H9 (cell line): ENCODE measurements at regions not wholly inside any gene's neighbourhood (a gene's known extent, or its start where the extent isn't known, plus 50 kb on each side); places are given as distances from the start of the nearest gene placed in this dataset.

Experiments
- DNase-seq: peaks from one replicate; pipeline ENCODE4 v3.0.0-alpha.2; 2017
- H2AFZ ChIP-seq: one replicate; pipeline ENCODE4 v1.6.1; 2013; ENCODE audit warnings: mild to moderate bottlenecking, low read length, control low read depth, moderate library complexity
- H2AK5ac ChIP-seq: 2 replicates; pipeline ENCODE4 v1.6.1; 2013; ENCODE audit warnings: low read length, control low read depth, mixed read lengths; ENCODE audit not compliant: insufficient read length
- H2BK120ac ChIP-seq: one replicate; pipeline ENCODE4 v1.6.1; 2013; ENCODE audit warnings: low read depth, mild to moderate bottlenecking, low read length, control low read depth, inconsistent platforms; ENCODE audit not compliant: poor library complexity, severe bottlenecking
- H2BK12ac ChIP-seq: 2 replicates; pipeline ENCODE4 v1.6.1; 2013; ENCODE audit warnings: low read length, control low read depth, mixed read lengths, low read depth; ENCODE audit not compliant: insufficient read length
- H2BK15ac ChIP-seq: 2 replicates; pipeline ENCODE4 v1.6.1; 2013; ENCODE audit warnings: low read depth, low read length, control low read depth
- H2BK20ac ChIP-seq: one replicate; pipeline ENCODE4 v1.6.1; 2013; ENCODE audit warnings: low read depth, mild to moderate bottlenecking, low read length, control low read depth, inconsistent platforms; ENCODE audit not compliant: poor library complexity, severe bottlenecking
- H2BK5ac ChIP-seq: 2 replicates; pipeline ENCODE4 v1.6.1; 2013; ENCODE audit warnings: low read length, control low read depth, mixed read lengths; ENCODE audit not compliant: insufficient read length
- H3K14ac ChIP-seq: 2 replicates; pipeline ENCODE4 v1.6.1; 2013; ENCODE audit warnings: low read length, control low read depth; ENCODE audit not compliant: insufficient read depth
- H3K18ac ChIP-seq: 2 replicates; pipeline ENCODE4 v1.6.1; 2013; ENCODE audit warnings: low read depth, mild to moderate bottlenecking, mixed read lengths, low read length, control low read depth; ENCODE audit not compliant: insufficient read length
- H3K23ac ChIP-seq: 2 replicates; pipeline ENCODE4 v1.6.1; 2013; ENCODE audit warnings: low read length, control low read depth, mixed read lengths, low read depth; ENCODE audit not compliant: insufficient read length
- H3K23me2 ChIP-seq: 2 replicates; pipeline ENCODE4 v1.6.1; 2013; ENCODE audit warnings: low read depth, mild to moderate bottlenecking, mixed read lengths, low read length, control low read depth; ENCODE audit not compliant: insufficient read length, poor library complexity, severe bottlenecking
- H3K27ac ChIP-seq: 2 replicates; pipeline ENCODE4 v1.5.1; 2013; ENCODE audit warnings: low read length, control low read depth, mixed read lengths, low read depth; ENCODE audit not compliant: insufficient read length
- H3K27me3 ChIP-seq: 2 replicates; pipeline ENCODE4 v1.6.1; 2013; ENCODE audit warnings: low read length, control low read depth, inconsistent platforms; ENCODE audit not compliant: insufficient read depth
- H3K4ac ChIP-seq: 2 replicates; pipeline ENCODE4 v1.6.1; 2013; ENCODE audit warnings: low read depth, mild to moderate bottlenecking, control low read depth, inconsistent platforms, low read length, moderate library complexity
- H3K4me1 ChIP-seq: 2 replicates; pipeline ENCODE4 v1.6.1; 2013; ENCODE audit warnings: low read length, control low read depth, inconsistent platforms; ENCODE audit not compliant: insufficient read depth
- H3K4me2 ChIP-seq: 2 replicates; pipeline ENCODE4 v1.6.1; 2013; ENCODE audit warnings: low read length, control low read depth, mixed read lengths; ENCODE audit not compliant: insufficient read length, insufficient read depth
- H3K56ac ChIP-seq: 2 replicates; pipeline ENCODE4 v1.6.1; 2013; ENCODE audit warnings: low read depth, mild to moderate bottlenecking, mixed read lengths, low read length, control low read depth; ENCODE audit not compliant: insufficient read length
- H3K79me1 ChIP-seq: 2 replicates; pipeline ENCODE4 v1.6.1; 2013; ENCODE audit warnings: low read depth, mild to moderate bottlenecking, moderate library complexity, low read length, control low read depth, inconsistent platforms; ENCODE audit not compliant: insufficient read depth, poor library complexity, severe bottlenecking
- H3K79me2 ChIP-seq: 2 replicates; pipeline ENCODE4 v1.6.1; 2013; ENCODE audit warnings: low read length, control low read depth, inconsistent platforms; ENCODE audit not compliant: insufficient read depth
- H3K9ac ChIP-seq: 2 replicates; pipeline ENCODE4 v1.6.1; 2013; ENCODE audit warnings: low read length, control low read depth, mixed read lengths; ENCODE audit not compliant: insufficient read length; ENCODE audit errors: extremely low read depth
- H3K9me3 ChIP-seq: one replicate; pipeline ENCODE4 v1.6.1; 2013; ENCODE audit warnings: low read depth, low read length, inconsistent platforms; ENCODE audit not compliant: control insufficient read depth
- H3T11ph ChIP-seq: one replicate; pipeline ENCODE4 v1.6.1; 2013; ENCODE audit warnings: mild to moderate bottlenecking, low read length, control low read depth, inconsistent platforms
- H4K20me1 ChIP-seq: one replicate; pipeline ENCODE4 v1.6.1; 2013; ENCODE audit not compliant: control insufficient read depth, insufficient read length, insufficient read depth
- H4K5ac ChIP-seq: 2 replicates; pipeline ENCODE4 v1.6.1; 2013; ENCODE audit warnings: low read depth, mild to moderate bottlenecking, mixed read lengths, low read length, control low read depth; ENCODE audit not compliant: insufficient read length
- H4K8ac ChIP-seq: replicated peaks from 2 replicates; pipeline ENCODE4 v1.6.1; 2013; ENCODE audit warnings: low read length, control low read depth, mixed read lengths, low read depth; ENCODE audit not compliant: insufficient read length
- H4K91ac ChIP-seq: 2 replicates; pipeline ENCODE4 v1.6.1; 2013; ENCODE audit warnings: low read depth, mild to moderate bottlenecking, moderate library complexity, mixed read lengths, low read length, control low read depth; ENCODE audit not compliant: insufficient read length
- H3K27ac Mint-ChIP-seq, 3 experiments: 2 replicates in 2 of 3; 3 replicates in 1 of 3; pipeline ENCODE4 v1.8.0; 2020 to 2021; ENCODE audit warnings: mixed read lengths in 3 of 3, mild to moderate bottlenecking in 1 of 3, moderate library complexity in 1 of 3
- H3K27me3 Mint-ChIP-seq: 2 replicates; pipeline ENCODE4 v1.8.0; 2021; ENCODE audit warnings: low read depth, mild to moderate bottlenecking, moderate library complexity, mixed read lengths
- H3K36me3 Mint-ChIP-seq, 3 experiments: 2 replicates in 2 of 3; 3 replicates in 1 of 3; pipeline ENCODE4 v1.8.0; 2020 to 2021; ENCODE audit warnings: low read depth in 3 of 3, mixed read lengths in 3 of 3; ENCODE audit not compliant: insufficient read depth in 1 of 3
- H3K4me1 Mint-ChIP-seq, 2 experiments: 2 replicates each; pipeline ENCODE4 v1.8.0; 2020; ENCODE audit warnings: mixed read lengths in 2 of 2
- H3K4me3 Mint-ChIP-seq, 2 experiments: 2 replicates in 1 of 2; 3 replicates in 1 of 2; pipeline ENCODE4 v1.8.0; 2020 to 2021; ENCODE audit warnings: mild to moderate bottlenecking in 2 of 2, mixed read lengths in 2 of 2, moderate library complexity in 1 of 2
- H3K9me3 Mint-ChIP-seq, 2 experiments: 2 replicates in 1 of 2; 3 replicates in 1 of 2; pipeline ENCODE4 v1.8.0; 2020; ENCODE audit warnings: mild to moderate bottlenecking in 2 of 2, mixed read lengths in 2 of 2, moderate library complexity in 1 of 2
- CTCF ChIP-seq: fragments of 200-600 bp; sonication (generic); conservative IDR thresholded peaks from 3 replicates; pipeline ENCODE4 v1.8.0; 2021; ENCODE audit warnings: antibody characterized with exemption, mild to moderate bottlenecking
- WGBS: extraction: QIAGEN DNeasy Blood & Tissue Kit; methylation state at CpG from one replicate; pipeline ENCODE4 v1.1.7; 2013; ENCODE audit warnings: missing lambda C conversion rate, low lambda C conversion rate, mixed read lengths; ENCODE audit not compliant: insufficient read length; ENCODE audit errors: extremely low coverage; 5-methylcytosine and 5-hydroxymethylcytosine counted together

DNA sequence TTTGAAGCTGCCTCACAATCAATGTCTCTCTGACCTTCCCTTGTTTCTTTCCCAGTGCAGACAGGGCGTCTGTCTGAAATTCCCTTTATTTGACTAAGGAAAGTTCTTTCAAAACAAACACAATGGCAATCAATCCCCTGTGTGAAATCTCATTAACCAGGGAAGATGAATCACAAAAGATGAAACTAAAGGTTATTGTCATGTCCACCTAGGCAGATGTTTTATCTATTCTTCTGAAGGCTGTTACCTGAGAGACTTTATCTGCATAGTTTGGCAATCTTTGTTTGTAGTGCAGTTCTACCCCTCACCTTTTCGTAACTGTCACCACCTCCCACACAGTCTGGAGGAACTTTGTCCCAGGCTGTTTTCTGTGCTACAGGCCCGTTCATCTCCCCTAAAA lies 217.5 kb upstream of the RIOK2 start:
- no peak overlapping the region for H3K23ac ChIP-seq
- H3K56ac ChIP-seq = no peak overlapping the region
- no peaks in the 10 kb centered on the region for H3K79me1 ChIP-seq
- H2BK15ac ChIP-seq = no peak overlapping the region
- Mint-ChIP-seq H3K4me3 (peak overlapping the region in 1 of 2 experiments; percentile 34; a peak in 1 of 5 replicates), H3K36me3 (peaks cover 15 to 34% (median 18%) of the 10 kb centered on the region in 3 experiments), H3K27me3 (no peaks in the 10 kb centered on the region), H3K4me1 (peaks cover 45 to 48% of the 10 kb centered on the region in 2 experiments), H3K9me3 (peaks cover 22 to 29% of the 10 kb centered on the region in 2 experiments), H3K27ac (peak overlapping the region; percentile 77 to 99 (median 91); a peak in 5 of 7 replicates)
- H3K9me3 ChIP-seq = no peaks in the 10 kb centered on the region
- no peaks in the 10 kb centered on the region; the same call in 1 of the 2 replicates for H3K4me1 ChIP-seq
- no peak overlapping the region for H3T11ph ChIP-seq
- H2BK20ac ChIP-seq = no peak overlapping the region
- H3K27ac ChIP-seq = peak overlapping the region; percentile 25
- no CpG with 5 or more reads among the region's 3 CpGs for WGBS
- no peaks in the 10 kb centered on the region for H3K23me2 ChIP-seq
- no peak for DNase-seq
- no peak for TF ChIP-seq CTCF
- H2AK5ac ChIP-seq = no peak overlapping the region
- no peak overlapping the region for H2BK5ac ChIP-seq
- no peak overlapping the region for H4K91ac ChIP-seq
- H3K9ac ChIP-seq = no peak overlapping the region
- no peak overlapping the region for H2BK12ac ChIP-seq
- no peaks in the 10 kb centered on the region for H3K79me2 ChIP-seq
- no peaks in the 10 kb centered on the region for H4K20me1 ChIP-seq
- no peak overlapping the region for H3K14ac ChIP-seq
- no peak overlapping the region for H4K8ac ChIP-seq
- H4K5ac ChIP-seq = no peak overlapping the region
- no peak overlapping the region for H2AFZ ChIP-seq
- H2BK120ac ChIP-seq = no peak overlapping the region
- peak overlapping the region; percentile 27 for H3K4me2 ChIP-seq
- H3K18ac ChIP-seq = no peak overlapping the region
- no peak overlapping the region for H3K4ac ChIP-seq
- H3K27me3 ChIP-seq = no peaks in the 10 kb centered on the region
